Smooth muscle cell (in vitro differentiated cells): ENCODE measurements at regions not wholly inside any gene's neighbourhood (a gene's known extent, or its start where the extent isn't known, plus 50 kb on each side); places are given as distances from the start of the nearest gene placed in this dataset.
A peak's percentile ranks its signal among the peaks of the same experiment; 100 is the strongest.

ENCODE experiments used
- DNase-seq: peaks from one replicate; lab custom pipeline; 2025; ENCODE audit not compliant: unreplicated experiment; lab: John Stamatoyannopoulos, UW
- H2AFZ ChIP-seq: fragments of 200-600 bp; sonication (generic); 2 replicates; pipeline ENCODE4 v1.6.0; 2016; ENCODE audit warnings: antibody characterized with exemption, low read depth, mild to moderate bottlenecking
- H3F3A ChIP-seq: fragments of 200-600 bp; sonication (generic); 2 replicates; pipeline ENCODE4 v1.6.0; 2017; ENCODE audit warnings: antibody characterized with exemption, low read depth
- H3K27ac ChIP-seq: fragments of 200-600 bp; sonication (generic); 2 replicates; pipeline ENCODE4 v1.5.1; 2016; ENCODE audit warnings: low read depth, mild to moderate bottlenecking
- H3K27me3 ChIP-seq: fragments of 200-600 bp; sonication (generic); 2 replicates; pipeline ENCODE4 v1.6.1; 2016; ENCODE audit warnings: low read depth, mild to moderate bottlenecking
- H3K36me3 ChIP-seq: fragments of 200-600 bp; sonication (generic); 2 replicates; pipeline ENCODE4 v1.5.1; 2016; ENCODE audit warnings: low read depth
- H3K4me1 ChIP-seq: fragments of 200-600 bp; sonication (generic); 2 replicates; pipeline ENCODE4 v1.5.1; 2016; ENCODE audit warnings: low read depth
- H3K4me2 ChIP-seq: fragments of 200-600 bp; sonication (generic); 2 replicates; pipeline ENCODE4 v1.6.0; 2016; ENCODE audit warnings: mild to moderate bottlenecking
- H3K4me3 ChIP-seq: fragments of 200-600 bp; sonication (generic); 2 replicates; pipeline ENCODE4 v1.5.1; 2016; ENCODE audit warnings: mild to moderate bottlenecking
- H3K79me2 ChIP-seq: fragments of 200-600 bp; sonication (generic); 2 replicates; pipeline ENCODE4 v1.6.0; 2016; ENCODE audit warnings: low read depth, mild to moderate bottlenecking
- H3K9ac ChIP-seq: fragments of 200-600 bp; sonication (generic); 2 replicates; pipeline ENCODE4 v1.6.0; 2016; ENCODE audit warnings: low read depth
- H3K9me3 ChIP-seq: fragments of 200-600 bp; sonication (generic); replicated peaks from 2 replicates; pipeline ENCODE4 v1.5.1; 2016; ENCODE audit warnings: low read depth
- H4K20me1 ChIP-seq: fragments of 200-600 bp; sonication (generic); 2 replicates; pipeline ENCODE4 v1.6.0; 2016; ENCODE audit warnings: low read depth
- CTCF ChIP-seq: fragments of 200-600 bp; sonication (generic); IDR thresholded peaks from 2 replicates; pipeline ENCODE4 v1.5.1; 2017; ENCODE audit warnings: borderline replicate concordance, mild to moderate bottlenecking, antibody characterized with exemption; ENCODE audit not compliant: insufficient read depth, poor library complexity, severe bottlenecking
- WGBS: methylation state at CpG from one replicate; pipeline ENCODE4 v1.1.7; 2016; ENCODE audit warnings: low lambda C conversion rate; 5-methylcytosine and 5-hydroxymethylcytosine counted together

DNA sequence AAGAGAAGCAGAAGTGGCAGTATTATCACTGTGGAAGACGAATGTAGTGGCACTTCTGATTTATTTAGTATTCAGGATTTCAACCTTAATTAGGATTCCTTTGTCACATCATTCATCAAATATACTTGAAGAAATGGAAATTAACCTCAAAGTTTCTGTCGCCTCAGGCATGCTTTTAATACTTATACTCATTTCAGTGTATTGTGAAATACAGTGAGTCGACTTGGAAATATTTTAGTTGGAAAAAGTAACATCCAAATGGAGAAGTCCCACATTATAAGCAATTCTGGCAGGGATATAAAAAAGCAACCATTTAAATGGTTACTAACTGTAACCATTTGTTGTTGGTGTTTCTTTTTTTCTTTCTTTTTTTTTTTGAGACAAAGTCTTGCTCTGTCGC lies 648.8 kb downstream of the ARL4A start:
- DNase-seq: no peak
- no peaks in the 10 kb centered on the region for H3F3A ChIP-seq
- no peaks in the 10 kb centered on the region for H3K27me3 ChIP-seq
- no peak overlapping the region for H3K4me3 ChIP-seq
- H3K79me2 ChIP-seq: no peaks in the 10 kb centered on the region
- 61% methylated on average over 4 of the region's 4 CpGs for WGBS
- H3K9ac ChIP-seq: no peak overlapping the region
- no peak overlapping the region for H2AFZ ChIP-seq
- H4K20me1 ChIP-seq: no peaks in the 10 kb centered on the region
- H3K27ac ChIP-seq: no peak overlapping the region
- TF ChIP-seq CTCF: no peak
- H3K9me3 ChIP-seq: no peaks in the 10 kb centered on the region
- H3K36me3 ChIP-seq: no peaks in the 10 kb centered on the region
- peak overlapping the region; percentile 9 for H3K4me2 ChIP-seq
- no peaks in the 10 kb centered on the region for H3K4me1 ChIP-seq

- Histone ChIP-seq H3K27ac (no peak overlapping the region), H2AFZ (no peak overlapping the region), H3K79me2 (no peaks in the 10 kb centered on the region), H3K4me1 (no peaks in the 10 kb centered on the region), H3K4me3 (no peak overlapping the region), H4K20me1 (no peaks in the 10 kb centered on the region), H3K9ac (no peak overlapping the region), H3K36me3 (no peaks in the 10 kb centered on the region), H3F3A (no peaks in the 10 kb centered on the region), H3K9me3 (no peaks in the 10 kb centered on the region), H3K27me3 (no peaks in the 10 kb centered on the region), H3K4me2 (no peak overlapping the region)
- DNase-seq: no peak
- no peak for TF ChIP-seq CTCF
- WGBS: 85% methylated on average over 1 of the region's 1 CpG
These were observed 636.8 kb downstream of the ETV1 start for GRCh38 chr7:13352677-13353076.

GRCh38 chr7:13359656-13360055 lies 629.8 kb downstream of the ETV1 start:
- Histone ChIP-seq H3K4me3 (no peak overlapping the region), H3F3A (no peaks in the 10 kb centered on the region), H3K79me2 (no peaks in the 10 kb centered on the region), H4K20me1 (no peaks in the 10 kb centered on the region), H3K9ac (no peak overlapping the region), H3K4me2 (no peak overlapping the region), H3K27ac (no peak overlapping the region), H3K36me3 (no peaks in the 10 kb centered on the region), H3K4me1 (no peaks in the 10 kb centered on the region), H3K27me3 (no peaks in the 10 kb centered on the region), H2AFZ (no peak overlapping the region), H3K9me3 (no peaks in the 10 kb centered on the region)
- DNase-seq: no peak
- TF ChIP-seq CTCF: no peak
- 87% methylated on average over 10 of the region's 10 CpGs for WGBS

DNA sequence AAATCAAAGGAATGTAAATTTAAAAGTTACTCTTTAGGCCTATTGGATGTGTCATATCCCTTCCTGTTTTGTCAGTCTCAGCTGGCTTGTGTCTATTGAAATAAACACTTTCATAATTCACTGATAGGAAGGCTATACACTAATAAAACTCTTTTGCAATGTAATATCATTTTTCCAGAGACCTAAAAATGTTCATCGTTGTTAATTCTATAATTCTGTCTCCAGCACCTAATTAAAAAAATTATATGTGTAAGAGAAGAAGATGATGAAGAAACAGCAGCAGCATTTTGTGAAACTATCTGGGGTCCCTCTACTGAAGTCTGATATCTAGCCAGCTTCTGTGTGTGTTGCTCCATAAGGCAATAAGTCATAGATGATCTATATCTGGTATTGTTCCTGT lies 602.7 kb downstream of the ETV1 start:
- TF ChIP-seq CTCF: no peak
- 90% methylated on average over 1 of the region's 1 CpG for whole genome bisulfite sequencing
- no peak for DNase-seq

More for the DNA sequence above, 602.7 kb downstream of the ETV1 start:
- Histone ChIP-seq H3K79me2 (no peaks in the 10 kb centered on the region), H3K27ac (no peak overlapping the region), H3K9me3 (no peaks in the 10 kb centered on the region), H3K9ac (no peak overlapping the region), H3K4me1 (no peaks in the 10 kb centered on the region), H3K4me3 (no peak overlapping the region), H4K20me1 (no peaks in the 10 kb centered on the region), H3K4me2 (no peak overlapping the region), H3F3A (no peaks in the 10 kb centered on the region), H3K27me3 (no peaks in the 10 kb centered on the region), H3K36me3 (no peaks in the 10 kb centered on the region), H2AFZ (no peak overlapping the region)
